GM19395 (cell line): ENCODE measurements at regions not wholly inside any gene's neighbourhood (a gene's known extent, or its start where the extent isn't known, plus 50 kb on each side); places are given as distances from the start of the nearest gene placed in this dataset.

ENCODE experiments used
- ATAC-seq: cut with Tn5 transposase; IDR thresholded peaks from one replicate; pipeline ENCODE4 v1.9.1; 2021; ENCODE audit warnings: mild to moderate bottlenecking, moderate library complexity; ENCODE audit not compliant: unreplicated experiment

DNA sequence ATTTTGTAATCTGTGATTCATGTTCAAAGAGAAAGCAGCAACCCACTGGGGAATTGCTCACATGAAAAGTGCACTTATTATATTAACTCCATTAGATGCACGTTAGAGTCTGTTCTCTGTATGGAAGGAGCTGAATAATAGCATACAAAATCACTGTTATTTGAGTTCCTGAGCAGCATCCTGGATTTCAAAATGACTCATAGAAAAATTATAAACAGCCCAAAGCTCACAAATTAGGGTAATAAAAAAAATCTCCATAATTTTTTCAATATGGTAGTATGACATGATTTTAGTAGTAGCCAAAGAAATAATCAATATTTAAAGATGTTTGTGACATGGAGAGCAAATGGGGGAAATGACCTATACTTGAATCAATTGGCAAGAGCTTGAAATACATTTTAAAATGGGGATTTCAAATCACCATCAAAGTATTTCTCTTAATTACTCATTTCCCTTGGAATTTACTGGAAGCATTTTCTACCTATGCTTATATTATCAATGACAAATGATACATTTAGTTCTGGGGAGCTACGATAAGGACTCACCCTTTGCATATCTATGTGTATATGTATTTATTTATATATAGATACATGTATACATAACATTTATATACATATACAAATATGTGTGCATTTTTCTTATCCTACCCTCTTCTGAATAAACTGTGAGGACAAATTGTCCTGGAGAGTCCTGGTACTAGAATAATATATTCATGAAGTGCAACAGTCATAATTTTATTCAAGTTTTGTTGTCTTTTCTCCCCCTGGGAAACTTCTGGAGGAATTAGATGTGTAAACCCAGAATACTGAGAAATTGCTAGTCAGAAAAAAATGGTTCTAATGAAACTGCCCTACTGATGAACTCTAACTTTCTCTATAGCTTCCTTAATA is 116.3 kb downstream of the RPL22L1 start:
- no peak for ATAC-seq

DNA sequence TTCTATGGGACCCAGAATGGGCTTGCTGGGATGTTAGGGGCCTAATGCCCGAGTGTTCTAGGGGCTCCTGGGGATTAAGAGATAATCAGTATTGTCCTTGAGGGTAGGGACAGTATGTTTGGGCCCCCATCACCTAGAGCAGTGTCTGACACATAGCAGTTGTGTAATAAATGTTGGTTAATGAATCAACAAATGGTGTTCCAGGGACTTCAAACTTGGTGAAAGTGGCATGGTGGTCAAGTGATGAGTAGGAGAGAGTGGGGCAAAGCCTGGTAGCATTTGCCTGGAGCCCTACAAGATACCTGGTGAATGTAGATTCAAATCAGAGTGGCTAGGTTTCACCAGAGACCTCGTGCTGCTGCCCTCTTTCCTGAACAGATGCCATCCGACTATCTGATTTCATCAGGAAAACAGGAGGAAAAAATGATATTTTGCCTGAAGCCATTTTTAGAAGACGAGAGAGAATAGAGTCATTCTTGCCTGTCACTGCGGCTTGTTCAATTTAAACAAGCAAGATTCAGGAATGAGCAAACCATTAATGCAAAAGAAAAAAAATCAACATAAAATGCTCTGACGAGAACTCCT is 117.3 kb downstream of the RPL22L1 start:
- ATAC-seq, result no peak

DNA sequence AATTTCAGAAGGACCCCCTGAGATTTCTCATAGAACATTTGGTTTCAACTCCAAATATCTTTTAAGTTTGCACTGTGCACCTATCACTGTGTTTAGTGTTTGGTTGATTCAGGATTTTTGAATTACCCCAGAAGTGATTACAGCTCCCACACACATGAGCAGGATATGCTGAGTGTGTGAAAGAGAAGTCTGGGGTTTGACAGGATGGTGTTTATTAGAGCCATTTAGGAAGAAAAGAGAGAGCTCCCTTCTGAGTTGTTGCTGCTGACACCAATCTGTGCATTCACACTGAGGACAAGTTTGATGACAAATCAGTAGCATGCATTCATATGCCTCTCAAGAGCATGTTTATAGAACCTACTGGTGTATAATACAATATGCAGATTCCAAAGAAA is 118.1 kb downstream of the RPL22L1 start:
- no peak for ATAC-seq

GRCh38 chr3:170751083-170751898 is 118.7 kb downstream of the RPL22L1 start:
- ATAC-seq, result no peak

DNA sequence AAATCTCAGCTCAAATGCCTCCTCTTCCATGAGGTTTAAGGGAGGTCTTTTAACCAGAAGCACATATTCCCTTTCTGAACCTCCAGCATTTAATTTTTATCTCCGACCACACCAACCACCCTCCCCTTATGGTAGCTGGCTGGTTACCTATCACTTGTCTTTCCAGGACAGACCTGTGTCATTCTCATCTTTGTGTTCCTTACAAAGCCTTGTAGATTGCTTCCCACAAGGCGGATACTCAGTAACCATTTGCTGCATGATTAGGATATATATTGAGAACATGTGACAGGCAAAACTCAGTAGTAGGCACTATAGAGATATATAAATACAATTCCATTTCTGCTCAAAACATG is 119.5 kb downstream of the RPL22L1 start:
- ATAC-seq, result no peak

DNA sequence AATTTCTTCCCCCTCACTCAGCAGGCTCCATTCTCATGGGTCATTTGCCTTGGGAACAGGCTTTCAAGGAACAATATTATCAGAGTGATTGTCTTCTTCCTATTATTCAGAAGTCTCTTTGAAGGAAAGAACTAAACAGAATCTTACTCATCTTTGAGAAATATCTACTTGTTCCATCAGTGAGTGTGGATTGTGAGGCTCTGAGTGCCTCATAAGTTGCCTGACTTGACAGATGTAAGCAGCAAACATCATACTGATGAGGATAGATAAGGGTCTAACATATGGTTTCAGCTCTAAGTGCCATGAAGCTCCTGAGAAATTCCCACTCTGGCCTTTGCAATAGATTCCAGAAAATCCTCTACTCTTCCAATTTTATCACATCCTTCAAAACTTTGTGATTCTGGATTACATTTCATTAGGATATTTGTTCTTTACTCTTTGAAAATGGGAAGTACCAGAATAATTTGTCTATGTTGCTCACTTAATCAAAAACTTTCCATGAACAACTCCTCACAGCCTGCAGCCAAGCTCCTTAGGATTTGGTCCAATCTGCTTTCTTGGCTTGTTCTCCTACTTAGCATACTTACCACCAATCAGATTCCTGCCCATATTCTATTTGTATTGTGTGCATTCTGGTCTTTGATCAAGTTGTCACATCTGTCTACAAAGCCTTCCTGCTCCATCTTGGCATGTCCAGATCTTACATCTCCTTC is 120.1 kb downstream of the RPL22L1 start:
- no peak for ATAC-seq

DNA sequence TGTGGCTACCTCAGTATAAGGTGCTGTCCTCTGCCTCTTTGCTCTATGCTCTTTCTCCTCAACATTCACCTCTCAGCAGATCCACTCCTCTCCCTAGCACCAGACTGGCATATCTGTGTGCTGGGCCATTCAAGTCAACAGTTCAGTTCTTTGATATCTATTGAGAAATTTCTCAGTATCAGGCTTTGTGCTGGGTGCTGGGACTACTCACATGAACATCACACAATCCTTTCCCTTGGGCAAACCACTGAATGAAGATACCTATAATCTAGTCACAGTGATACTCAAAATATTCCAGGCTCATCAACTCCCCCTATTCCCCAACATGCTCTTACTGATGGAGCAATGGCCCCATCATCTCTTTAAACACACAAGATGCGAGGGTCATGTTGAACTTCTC is 120.8 kb downstream of the RPL22L1 start:
- no peak for ATAC-seq

- ATAC-seq, result no peak
Observed at GRCh38 chr3:170746175-170746942, 123.6 kb downstream of the RPL22L1 start.

- ATAC-seq, result no peak
Observed at GRCh38 chr3:170745211-170745718, 124.7 kb downstream of the RPL22L1 start.

- no peak for ATAC-seq
Observed at GRCh38 chr3:170741756-170742529, 128.1 kb downstream of the RPL22L1 start.

DNA sequence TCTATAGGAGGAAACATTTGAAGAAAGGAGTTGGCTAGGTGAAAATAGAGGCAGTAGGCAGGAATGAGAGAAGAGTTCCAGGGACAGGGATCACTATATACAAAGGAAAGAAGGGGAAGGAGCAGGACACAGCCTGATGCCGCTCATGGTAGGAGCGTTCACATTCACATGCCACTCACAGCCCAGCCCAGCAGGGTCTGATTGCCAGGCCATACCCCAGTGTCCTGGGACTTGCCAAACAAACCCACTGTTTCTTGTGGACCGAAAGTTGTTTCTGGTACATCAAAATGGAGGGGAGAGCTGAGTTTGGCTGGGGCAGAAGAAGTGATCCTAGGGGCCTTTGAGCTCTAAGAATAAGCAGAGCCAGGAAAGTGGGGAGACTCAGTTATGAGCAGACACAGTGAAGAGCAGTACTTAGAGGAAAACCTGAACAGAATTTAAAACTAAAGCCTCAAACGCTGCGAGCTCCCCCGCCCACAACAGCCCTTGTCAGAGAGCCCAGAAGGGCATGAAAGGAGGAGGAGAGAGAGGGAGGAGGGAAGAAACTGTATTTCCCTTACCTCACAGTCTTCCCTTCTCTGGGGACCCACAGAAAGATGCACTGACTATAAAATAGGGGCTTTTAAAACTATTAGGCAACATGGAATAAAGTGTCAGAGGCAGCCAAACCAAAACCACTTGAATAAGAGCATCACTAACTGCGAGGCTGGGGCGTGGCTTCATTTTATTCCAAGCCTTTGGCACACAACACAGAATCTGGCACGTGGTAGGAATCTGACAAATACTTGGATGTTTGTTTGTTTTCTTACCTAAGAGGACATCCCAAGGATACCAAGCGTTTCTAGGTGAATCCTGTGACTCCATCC is 129.0 kb downstream of the RPL22L1 start:
- ATAC-seq, result no peak

- no peak for ATAC-seq
Observed at GRCh38 chr3:170740285-170740684, 129.7 kb downstream of the RPL22L1 start.

DNA sequence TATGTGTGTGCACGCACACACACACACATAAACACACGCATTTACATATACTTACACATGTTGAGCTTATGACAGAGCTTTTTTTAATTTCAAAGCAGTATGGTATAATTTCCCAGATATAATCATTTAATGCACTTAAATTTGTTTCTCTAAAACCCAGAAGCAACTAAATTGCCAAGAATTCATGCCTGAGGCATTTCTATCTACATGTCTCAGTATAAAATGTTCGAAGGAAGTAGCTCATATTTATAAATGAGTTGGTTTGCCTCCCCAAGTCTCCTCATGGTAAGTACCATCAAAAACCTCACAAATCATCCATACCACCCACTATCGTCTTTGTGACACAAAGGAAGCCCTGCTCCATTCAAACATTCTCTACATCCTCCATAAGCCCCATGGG is 130.6 kb downstream of the RPL22L1 start:
- ATAC-seq, result no peak

- ATAC-seq, result no peak
Observed at GRCh38 chr3:170738766-170739165, 131.2 kb downstream of the RPL22L1 start.

DNA sequence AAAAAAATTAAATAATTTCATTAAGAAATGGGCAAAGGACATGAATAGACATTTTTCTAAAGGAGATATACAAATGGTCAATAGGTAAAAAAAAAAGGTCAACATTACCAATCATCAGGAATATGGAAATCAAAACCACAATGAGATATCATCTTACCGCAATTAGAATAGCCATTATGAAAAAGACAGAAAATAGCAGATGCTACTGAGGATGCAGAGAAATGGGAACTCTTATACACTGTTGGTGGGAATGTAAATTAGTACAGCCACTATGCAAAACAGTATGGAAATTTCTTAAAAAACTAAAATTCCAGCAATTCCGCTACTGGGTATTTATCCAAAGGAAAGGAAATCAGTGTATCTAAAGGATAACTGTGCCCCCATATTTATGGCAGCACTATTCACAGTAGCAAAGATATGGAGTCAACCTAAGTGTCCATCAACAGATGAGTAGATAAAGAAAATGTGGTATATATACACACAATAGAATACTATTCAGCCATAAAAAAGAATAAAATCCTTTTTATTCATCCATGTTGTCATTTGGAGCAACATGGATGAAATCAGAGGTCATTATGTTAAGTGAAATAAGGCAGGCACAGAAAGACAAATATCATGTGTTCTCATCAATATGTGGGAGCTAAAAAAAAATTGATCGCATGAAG is 132.4 kb downstream of the RPL22L1 start:
- ATAC-seq, result no peak

GRCh38 chr3:170735821-170736220 is 134.2 kb downstream of the RPL22L1 start:
- ATAC-seq, result no peak

GRCh38 chr3:170734735-170735065 is 135.3 kb downstream of the RPL22L1 start:
- no peak for ATAC-seq
